ENCODE measurements at regions not wholly inside any gene's neighbourhood (a gene's known extent, or its start where the extent isn't known, plus 50 kb on each side); places are given as distances from the start of the nearest gene placed in this dataset.
A peak's percentile ranks its signal among the peaks of the same experiment; 100 is the strongest.
"Not testable (repeated sequence)": the region's sequence is repeated elsewhere in the genome, so short reads cannot be mapped to it uniquely, and the experiment has no call there.

- Mint-ChIP-seq H3K9me3 (ENCODE audit: unreplicated experiment) (no peaks in the 10 kb centered on the region), H3K4me3 (ENCODE audit: unreplicated experiment) (no peak overlapping the region), H3K36me3 (ENCODE audit: unreplicated experiment) (peaks cover under 1% of the 10 kb centered on the region), H3K4me1 (ENCODE audit: low read depth, unreplicated experiment) (peaks cover 11% of the 10 kb centered on the region), H3K27ac (ENCODE audit: unreplicated experiment) (peak overlapping the region; percentile 73), H3K27me3 (ENCODE audit: unreplicated experiment) (no peaks in the 10 kb centered on the region)
- TF ChIP-seq CTCF (IDR thresholded peaks at IDR 0.05; ENCODE audit: partially characterized antibody, unreplicated experiment) = no peak
- DNase-seq = peak; percentile 60
Measured at GRCh38 chr5:90326995-90327394, 82.6 kb downstream of the CETN3 start.

GRCh38 chr5:90325093-90325492 lies 84.5 kb downstream of the CETN3 start:
- no peak for TF ChIP-seq CTCF (IDR thresholded peaks at IDR 0.05; ENCODE audit: partially characterized antibody, unreplicated experiment)
- H3K27me3 Mint-ChIP-seq (ENCODE audit: unreplicated experiment) = no peaks in the 10 kb centered on the region
- no peaks in the 10 kb centered on the region for H3K9me3 Mint-ChIP-seq (ENCODE audit: unreplicated experiment)
- peaks cover 11% of the 10 kb centered on the region for H3K4me1 Mint-ChIP-seq (ENCODE audit: low read depth, unreplicated experiment)
- no peak overlapping the region for H3K27ac Mint-ChIP-seq (ENCODE audit: unreplicated experiment)
- no peak overlapping the region for H3K4me3 Mint-ChIP-seq (ENCODE audit: unreplicated experiment)
- DNase-seq = no peak
- H3K36me3 Mint-ChIP-seq (ENCODE audit: unreplicated experiment) = peaks cover 11% of the 10 kb centered on the region

- DNase-seq; H3K4me1 Mint-ChIP-seq (ENCODE audit: low read depth, unreplicated experiment); H3K9me3 Mint-ChIP-seq (ENCODE audit: unreplicated experiment); H3K27me3 Mint-ChIP-seq (ENCODE audit: unreplicated experiment); H3K4me3 Mint-ChIP-seq (ENCODE audit: unreplicated experiment); H3K27ac Mint-ChIP-seq (ENCODE audit: unreplicated experiment): not testable (repeated sequence)
- H3K36me3 Mint-ChIP-seq (ENCODE audit: unreplicated experiment) = peaks cover 11% of the 10 kb centered on the region
Measured at GRCh38 chr5:90320348-90320747, 89.2 kb downstream of the CETN3 start.

GRCh38 chr5:90312027-90312426 lies 97.5 kb downstream of the CETN3 start:
- H3K27ac Mint-ChIP-seq (ENCODE audit: unreplicated experiment) = no peak overlapping the region
- no peak for TF ChIP-seq CTCF (IDR thresholded peaks at IDR 0.05; ENCODE audit: partially characterized antibody, unreplicated experiment)
- no peak overlapping the region for H3K4me3 Mint-ChIP-seq (ENCODE audit: unreplicated experiment)
- no peaks in the 10 kb centered on the region for H3K27me3 Mint-ChIP-seq (ENCODE audit: unreplicated experiment)
- DNase-seq = no peak
- H3K36me3 Mint-ChIP-seq (ENCODE audit: unreplicated experiment) = no peaks in the 10 kb centered on the region
- no peaks in the 10 kb centered on the region for H3K4me1 Mint-ChIP-seq (ENCODE audit: low read depth, unreplicated experiment)
- H3K9me3 Mint-ChIP-seq (ENCODE audit: unreplicated experiment) = no peaks in the 10 kb centered on the region

- Mint-ChIP-seq H3K4me1 (ENCODE audit: low read depth, unreplicated experiment) (no peaks in the 10 kb centered on the region), H3K27me3 (ENCODE audit: unreplicated experiment) (no peaks in the 10 kb centered on the region), H3K4me3 (ENCODE audit: unreplicated experiment) (no peak overlapping the region), H3K36me3 (ENCODE audit: unreplicated experiment) (no peaks in the 10 kb centered on the region), H3K9me3 (ENCODE audit: unreplicated experiment) (no peaks in the 10 kb centered on the region), H3K27ac (ENCODE audit: unreplicated experiment) (no peak overlapping the region)
- no peak for DNase-seq
- TF ChIP-seq CTCF (IDR thresholded peaks at IDR 0.05; ENCODE audit: partially characterized antibody, unreplicated experiment) = no peak
Measured at GRCh38 chr5:90311401-90311800, 98.2 kb downstream of the CETN3 start.
